GM21528 (cell line): ENCODE measurements at regions not wholly inside any gene's neighbourhood (a gene's known extent, or its start where the extent isn't known, plus 50 kb on each side); places are given as distances from the start of the nearest gene placed in this dataset.
"Not testable (repeated sequence)": the region's sequence is repeated elsewhere in the genome, so short reads cannot be mapped to it uniquely, and the experiment has no call there.

Experiments
- ATAC-seq: cut with Tn5 transposase; IDR thresholded peaks from one replicate; pipeline ENCODE4 v1.9.1; 2021; ENCODE audit warnings: mild to moderate bottlenecking, moderate library complexity; ENCODE audit not compliant: unreplicated experiment, low FRiP score

- ATAC-seq = not testable (repeated sequence)
Measured at GRCh38 chr16:77056597-77056996, 134.4 kb upstream of the MON1B start.

GRCh38 chr16:77057161-77057774 lies 133.7 kb upstream of the MON1B start:
- ATAC-seq = no peak

GRCh38 chr16:77059446-77059845 lies 131.5 kb upstream of the MON1B start:
- ATAC-seq = no peak

- no peak for ATAC-seq
Measured at GRCh38 chr16:77060614-77061013, 130.4 kb upstream of the MON1B start.

GRCh38 chr16:77062878-77063675 lies 127.9 kb upstream of the MON1B start:
- no peak for ATAC-seq

GRCh38 chr16:77063676-77064016 lies 127.3 kb upstream of the MON1B start:
- no peak for ATAC-seq

GRCh38 chr16:77064037-77064436 lies 127.0 kb upstream of the MON1B start:
- ATAC-seq = no peak

- no peak for ATAC-seq
Measured at GRCh38 chr16:77066896-77067496, 124.0 kb upstream of the MON1B start.

- ATAC-seq = no peak
Measured at GRCh38 chr16:77067900-77068299, 123.1 kb upstream of the MON1B start.

GRCh38 chr16:77068402-77068801 lies 122.6 kb upstream of the MON1B start:
- no peak for ATAC-seq

GRCh38 chr16:77069929-77070328 lies 121.1 kb upstream of the MON1B start:
- no peak for ATAC-seq

- no peak for ATAC-seq
Measured at GRCh38 chr16:77070683-77071082, 120.3 kb upstream of the MON1B start.

- ATAC-seq = no peak
Measured at GRCh38 chr16:77076839-77077238, 114.2 kb upstream of the MON1B start.

GRCh38 chr16:77077256-77077922 lies 113.6 kb upstream of the MON1B start:
- ATAC-seq = no peak

GRCh38 chr16:77085981-77086380 lies 105.0 kb upstream of the MON1B start:
- no peak for ATAC-seq

- ATAC-seq = no peak
Measured at GRCh38 chr16:77090062-77090461, 100.9 kb upstream of the MON1B start.

- ATAC-seq = no peak
Measured at GRCh38 chr16:77093309-77093708, 97.7 kb upstream of the MON1B start.

GRCh38 chr16:77093999-77094398 lies 97.0 kb upstream of the MON1B start:
- no peak for ATAC-seq

GRCh38 chr16:77111056-77111565 lies 79.9 kb upstream of the MON1B start:
- no peak for ATAC-seq

GRCh38 chr16:77112746-77113145 lies 78.2 kb upstream of the MON1B start:
- no peak for ATAC-seq

- no peak for ATAC-seq
Measured at GRCh38 chr16:77113835-77114234, 77.2 kb upstream of the MON1B start.
